Epithelial cell of esophagus (primary cell): ENCODE measurements at regions not wholly inside any gene's neighbourhood (a gene's known extent, or its start where the extent isn't known, plus 50 kb on each side); places are given as distances from the start of the nearest gene placed in this dataset.

ENCODE experiments used
- DNase-seq: peaks from one replicate; pipeline ENCODE4 v3.0.0; 2010; ENCODE audit warnings: low read depth
- H3K4me3 ChIP-seq: 2 replicates; pipeline ENCODE4 v1.5.1; 2011; ENCODE audit warnings: mild to moderate bottlenecking, low read length, control low read depth
- CTCF ChIP-seq: IDR thresholded peaks from 2 replicates; pipeline ENCODE4 v1.5.1; 2011; ENCODE audit warnings: low read depth, mild to moderate bottlenecking, low read length, control low read depth, inconsistent platforms; ENCODE audit not compliant: insufficient read depth; ENCODE audit errors: missing control alignments

- H3K4me3 ChIP-seq, result no peak overlapping the region
- DNase-seq, result no peak
- no peak for TF ChIP-seq CTCF
These were observed 1132.7 kb downstream of the KCNT2 start for GRCh38 chr1:195475568-195475967.

- no peak for TF ChIP-seq CTCF
- no peak overlapping the region for H3K4me3 ChIP-seq
- peak; percentile 1 for DNase-seq
These were observed 1135.9 kb downstream of the KCNT2 start for GRCh38 chr1:195472291-195472690.

- TF ChIP-seq CTCF, result no peak
- no peak overlapping the region for H3K4me3 ChIP-seq
- DNase-seq, result no peak
These were observed 1141.6 kb downstream of the KCNT2 start for GRCh38 chr1:195466639-195467038.

- TF ChIP-seq CTCF, result no peak
- DNase-seq, result peak; percentile 79
These were observed 1145.6 kb downstream of the KCNT2 start for GRCh38 chr1:195462646-195463045.

GRCh38 chr1:195462152-195462551 is 1146.1 kb downstream of the KCNT2 start:
- no peak for TF ChIP-seq CTCF
- no peak overlapping the region for H3K4me3 ChIP-seq
- no peak for DNase-seq

More at GRCh38 chr1:195462646-195463045, 1145.6 kb downstream of the KCNT2 start:
- H3K4me3 ChIP-seq, result no peak overlapping the region

- no peak overlapping the region for H3K4me3 ChIP-seq
- no peak for TF ChIP-seq CTCF
- DNase-seq, result no peak
These were observed 1149.9 kb downstream of the KCNT2 start for GRCh38 chr1:195458365-195458764.

- TF ChIP-seq CTCF, result no peak
- no peak for DNase-seq
- no peak overlapping the region for H3K4me3 ChIP-seq
These were observed 1157.4 kb downstream of the KCNT2 start for GRCh38 chr1:195450794-195451193.
